ENCODE measurements at regions not wholly inside any gene's neighbourhood (a gene's known extent, or its start where the extent isn't known, plus 50 kb on each side); places are given as distances from the start of the nearest gene placed in this dataset.
"Not testable (repeated sequence)": the region's sequence is repeated elsewhere in the genome, so short reads cannot be mapped to it uniquely, and the experiment has no call there.

GRCh38 chr9:105010089-105010488, 82.1 kb upstream of the ABCA1 start:
- not testable (repeated sequence) for TF ChIP-seq CTCF (IDR thresholded peaks at IDR 0.05; ENCODE audit: poor library complexity); EZH2 (IDR thresholded peaks at IDR 0.05; ENCODE audit: borderline replicate concordance); EZH2phosphoT487 (IDR thresholded peaks at IDR 0.05; ENCODE audit: low read depth, severe bottlenecking, unreplicated experiment)
